ENCODE measurements at regions not wholly inside any gene's neighbourhood (a gene's known extent, or its start where the extent isn't known, plus 50 kb on each side); places are given as distances from the start of the nearest gene placed in this dataset.

GRCh38 chr5:158492136-158492535 is 607.6 kb downstream of the EBF1 start:
- Histone ChIP-seq H3K9ac (ENCODE audit: low read length) (no peak overlapping the region), H3K4me3 (ENCODE audit: low read depth in 1 of 2, low read length in 2 of 2) (no peak overlapping the region), H3K36me3 (ENCODE audit: insufficient read depth, low read length) (no peaks in the 10 kb centered on the region), H3K27me3 (ENCODE audit: control insufficient read depth in 1 of 2, insufficient read depth in 2 of 2, low read length in 2 of 2) (no peaks in the 10 kb centered on the region), H3K9me3 (ENCODE audit: low read length) (no peaks in the 10 kb centered on the region), H3K27ac (ENCODE audit: low read depth, low read length) (no peak overlapping the region), H3K4me1 (ENCODE audit: insufficient read depth, low read length) (peaks cover 7% of the 10 kb centered on the region)

GRCh38 chr5:158487664-158488063 is 612.1 kb downstream of the EBF1 start:
- Histone ChIP-seq H3K4me3 (ENCODE audit: low read depth in 1 of 2, low read length in 2 of 2) (no peak overlapping the region), H3K9ac (ENCODE audit: low read length) (no peak overlapping the region), H3K27me3 (ENCODE audit: control insufficient read depth in 1 of 2, insufficient read depth in 2 of 2, low read length in 2 of 2) (no peaks in the 10 kb centered on the region), H3K27ac (ENCODE audit: low read depth, low read length) (no peak overlapping the region), H3K36me3 (ENCODE audit: insufficient read depth, low read length) (no peaks in the 10 kb centered on the region), H3K4me1 (ENCODE audit: insufficient read depth, low read length) (peaks cover 40% of the 10 kb centered on the region), H3K9me3 (ENCODE audit: low read length) (no peaks in the 10 kb centered on the region)

- Histone ChIP-seq H3K27me3 (ENCODE audit: control insufficient read depth in 1 of 2, insufficient read depth in 2 of 2, low read length in 2 of 2) (no peaks in the 10 kb centered on the region), H3K4me1 (ENCODE audit: insufficient read depth, low read length) (peaks cover 40% of the 10 kb centered on the region), H3K27ac (ENCODE audit: low read depth, low read length) (no peak overlapping the region), H3K9ac (ENCODE audit: low read length) (no peak overlapping the region), H3K9me3 (ENCODE audit: low read length) (no peaks in the 10 kb centered on the region), H3K4me3 (ENCODE audit: low read depth in 1 of 2, low read length in 2 of 2) (no peak overlapping the region), H3K36me3 (ENCODE audit: insufficient read depth, low read length) (no peaks in the 10 kb centered on the region)
Measured at GRCh38 chr5:158487156-158487555, 612.6 kb downstream of the EBF1 start.

GRCh38 chr5:158486566-158486965 is 613.1 kb downstream of the EBF1 start:
- Histone ChIP-seq H3K27ac (ENCODE audit: low read depth, low read length) (no peak overlapping the region), H3K4me1 (ENCODE audit: insufficient read depth, low read length) (peaks cover 40% of the 10 kb centered on the region), H3K36me3 (ENCODE audit: insufficient read depth, low read length) (no peaks in the 10 kb centered on the region), H3K9me3 (ENCODE audit: low read length) (no peaks in the 10 kb centered on the region), H3K27me3 (ENCODE audit: control insufficient read depth in 1 of 2, insufficient read depth in 2 of 2, low read length in 2 of 2) (no peaks in the 10 kb centered on the region), H3K9ac (ENCODE audit: low read length) (no peak overlapping the region), H3K4me3 (ENCODE audit: low read depth in 1 of 2, low read length in 2 of 2) (no peak overlapping the region)

- no peaks in the 10 kb centered on the region for H3K36me3 ChIP-seq (ENCODE audit: insufficient read depth, low read length)
- no peaks in the 10 kb centered on the region for H3K27me3 ChIP-seq (ENCODE audit: control insufficient read depth in 1 of 2, insufficient read depth in 2 of 2, low read length in 2 of 2)
- no peak overlapping the region for H3K4me3 ChIP-seq (ENCODE audit: low read depth in 1 of 2, low read length in 2 of 2)
- H3K27ac ChIP-seq (ENCODE audit: low read depth, low read length): peak overlapping the region; percentile 19
- H3K9me3 ChIP-seq (ENCODE audit: low read length): no peaks in the 10 kb centered on the region
- peaks cover 40% of the 10 kb centered on the region for H3K4me1 ChIP-seq (ENCODE audit: insufficient read depth, low read length)
- no peak overlapping the region for H3K9ac ChIP-seq (ENCODE audit: low read length)
Measured at GRCh38 chr5:158485604-158486081, 614.1 kb downstream of the EBF1 start.

- Histone ChIP-seq H3K9ac (ENCODE audit: low read length) (no peak overlapping the region), H3K27me3 (ENCODE audit: control insufficient read depth in 1 of 2, insufficient read depth in 2 of 2, low read length in 2 of 2) (no peaks in the 10 kb centered on the region), H3K9me3 (ENCODE audit: low read length) (no peaks in the 10 kb centered on the region), H3K36me3 (ENCODE audit: insufficient read depth, low read length) (no peaks in the 10 kb centered on the region), H3K27ac (ENCODE audit: low read depth, low read length) (peak overlapping the region; percentile 19), H3K4me1 (ENCODE audit: insufficient read depth, low read length) (peaks cover 40% of the 10 kb centered on the region), H3K4me3 (ENCODE audit: low read depth in 1 of 2, low read length in 2 of 2) (no peak overlapping the region)
Measured at GRCh38 chr5:158485047-158485446, 614.7 kb downstream of the EBF1 start.

GRCh38 chr5:158484150-158484549 is 615.6 kb downstream of the EBF1 start:
- Histone ChIP-seq H3K27me3 (ENCODE audit: control insufficient read depth in 1 of 2, insufficient read depth in 2 of 2, low read length in 2 of 2) (no peaks in the 10 kb centered on the region), H3K36me3 (ENCODE audit: insufficient read depth, low read length) (no peaks in the 10 kb centered on the region), H3K27ac (ENCODE audit: low read depth, low read length) (no peak overlapping the region), H3K4me3 (ENCODE audit: low read depth in 1 of 2, low read length in 2 of 2) (no peak overlapping the region), H3K9ac (ENCODE audit: low read length) (no peak overlapping the region), H3K4me1 (ENCODE audit: insufficient read depth, low read length) (peaks cover 40% of the 10 kb centered on the region), H3K9me3 (ENCODE audit: low read length) (no peaks in the 10 kb centered on the region)

- Histone ChIP-seq H3K27ac (ENCODE audit: low read depth, low read length) (no peak overlapping the region), H3K27me3 (ENCODE audit: control insufficient read depth in 1 of 2, insufficient read depth in 2 of 2, low read length in 2 of 2) (no peaks in the 10 kb centered on the region)
Measured at GRCh38 chr5:158483281-158483860, 616.3 kb downstream of the EBF1 start.

GRCh38 chr5:158482125-158482524 is 617.6 kb downstream of the EBF1 start:
- H3K36me3 ChIP-seq (ENCODE audit: insufficient read depth, low read length): no peaks in the 10 kb centered on the region
- H3K4me1 ChIP-seq (ENCODE audit: insufficient read depth, low read length): peaks cover 32% of the 10 kb centered on the region
- H3K27ac ChIP-seq (ENCODE audit: low read depth, low read length): no peak overlapping the region
- no peak overlapping the region for H3K9ac ChIP-seq (ENCODE audit: low read length)
- no peaks in the 10 kb centered on the region for H3K9me3 ChIP-seq (ENCODE audit: low read length)
- no peaks in the 10 kb centered on the region for H3K27me3 ChIP-seq (ENCODE audit: control insufficient read depth in 1 of 2, insufficient read depth in 2 of 2, low read length in 2 of 2)
- H3K4me3 ChIP-seq (ENCODE audit: low read depth in 1 of 2, low read length in 2 of 2): no peak overlapping the region

More at GRCh38 chr5:158483281-158483860, 616.3 kb downstream of the EBF1 start:
- H3K9ac ChIP-seq (ENCODE audit: low read length): no peak overlapping the region
- H3K9me3 ChIP-seq (ENCODE audit: low read length): no peaks in the 10 kb centered on the region
- peaks cover 40% of the 10 kb centered on the region for H3K4me1 ChIP-seq (ENCODE audit: insufficient read depth, low read length)
- no peak overlapping the region for H3K4me3 ChIP-seq (ENCODE audit: low read depth in 1 of 2, low read length in 2 of 2)
- no peaks in the 10 kb centered on the region for H3K36me3 ChIP-seq (ENCODE audit: insufficient read depth, low read length)

GRCh38 chr5:158478139-158478538 is 619.2 kb upstream of the CLINT1 start:
- Histone ChIP-seq H3K36me3 (ENCODE audit: insufficient read depth, low read length) (no peaks in the 10 kb centered on the region), H3K4me1 (ENCODE audit: insufficient read depth, low read length) (peaks cover 4% of the 10 kb centered on the region), H3K9ac (ENCODE audit: low read length) (no peak overlapping the region), H3K4me3 (ENCODE audit: low read depth in 1 of 2, low read length in 2 of 2) (no peak overlapping the region), H3K27ac (ENCODE audit: low read depth, low read length) (no peak overlapping the region), H3K9me3 (ENCODE audit: low read length) (no peaks in the 10 kb centered on the region), H3K27me3 (ENCODE audit: control insufficient read depth in 1 of 2, insufficient read depth in 2 of 2, low read length in 2 of 2) (no peaks in the 10 kb centered on the region)

- Histone ChIP-seq H3K9me3 (ENCODE audit: low read length) (no peaks in the 10 kb centered on the region), H3K4me1 (ENCODE audit: insufficient read depth, low read length) (no peaks in the 10 kb centered on the region), H3K27me3 (ENCODE audit: control insufficient read depth in 1 of 2, insufficient read depth in 2 of 2, low read length in 2 of 2) (no peaks in the 10 kb centered on the region), H3K9ac (ENCODE audit: low read length) (no peak overlapping the region), H3K36me3 (ENCODE audit: insufficient read depth, low read length) (no peaks in the 10 kb centered on the region), H3K4me3 (ENCODE audit: low read depth in 1 of 2, low read length in 2 of 2) (no peak overlapping the region), H3K27ac (ENCODE audit: low read depth, low read length) (no peak overlapping the region)
Measured at GRCh38 chr5:158477214-158477613, 618.3 kb upstream of the CLINT1 start.

- Histone ChIP-seq H3K4me1 (ENCODE audit: insufficient read depth, low read length) (no peaks in the 10 kb centered on the region), H3K9ac (ENCODE audit: low read length) (no peak overlapping the region), H3K27ac (ENCODE audit: low read depth, low read length) (no peak overlapping the region), H3K36me3 (ENCODE audit: insufficient read depth, low read length) (no peaks in the 10 kb centered on the region), H3K27me3 (ENCODE audit: control insufficient read depth in 1 of 2, insufficient read depth in 2 of 2, low read length in 2 of 2) (no peaks in the 10 kb centered on the region), H3K4me3 (ENCODE audit: low read depth in 1 of 2, low read length in 2 of 2) (no peak overlapping the region), H3K9me3 (ENCODE audit: low read length) (no peaks in the 10 kb centered on the region)
Measured at GRCh38 chr5:158473016-158473635, 614.2 kb upstream of the CLINT1 start.

All from muscle layer of colon (tissue), 2 donors.